H9 (cell line): ENCODE measurements at regions not wholly inside any gene's neighbourhood (a gene's known extent, or its start where the extent isn't known, plus 50 kb on each side); places are given as distances from the start of the nearest gene placed in this dataset.

ENCODE experiments used
- DNase-seq: peaks from one replicate; pipeline ENCODE4 v3.0.0-alpha.2; 2017
- H2AFZ ChIP-seq: one replicate; pipeline ENCODE4 v1.6.1; 2013; ENCODE audit warnings: mild to moderate bottlenecking, low read length, control low read depth, moderate library complexity
- H2AK5ac ChIP-seq: 2 replicates; pipeline ENCODE4 v1.6.1; 2013; ENCODE audit warnings: low read length, control low read depth, mixed read lengths; ENCODE audit not compliant: insufficient read length
- H2BK120ac ChIP-seq: one replicate; pipeline ENCODE4 v1.6.1; 2013; ENCODE audit warnings: low read depth, mild to moderate bottlenecking, low read length, control low read depth, inconsistent platforms; ENCODE audit not compliant: poor library complexity, severe bottlenecking
- H2BK12ac ChIP-seq: 2 replicates; pipeline ENCODE4 v1.6.1; 2013; ENCODE audit warnings: low read length, control low read depth, mixed read lengths, low read depth; ENCODE audit not compliant: insufficient read length
- H2BK15ac ChIP-seq: 2 replicates; pipeline ENCODE4 v1.6.1; 2013; ENCODE audit warnings: low read depth, low read length, control low read depth
- H2BK20ac ChIP-seq: one replicate; pipeline ENCODE4 v1.6.1; 2013; ENCODE audit warnings: low read depth, mild to moderate bottlenecking, low read length, control low read depth, inconsistent platforms; ENCODE audit not compliant: poor library complexity, severe bottlenecking
- H2BK5ac ChIP-seq: 2 replicates; pipeline ENCODE4 v1.6.1; 2013; ENCODE audit warnings: low read length, control low read depth, mixed read lengths; ENCODE audit not compliant: insufficient read length
- H3K14ac ChIP-seq: 2 replicates; pipeline ENCODE4 v1.6.1; 2013; ENCODE audit warnings: low read length, control low read depth; ENCODE audit not compliant: insufficient read depth
- H3K18ac ChIP-seq: 2 replicates; pipeline ENCODE4 v1.6.1; 2013; ENCODE audit warnings: low read depth, mild to moderate bottlenecking, mixed read lengths, low read length, control low read depth; ENCODE audit not compliant: insufficient read length
- H3K23ac ChIP-seq: 2 replicates; pipeline ENCODE4 v1.6.1; 2013; ENCODE audit warnings: low read length, control low read depth, mixed read lengths, low read depth; ENCODE audit not compliant: insufficient read length
- H3K23me2 ChIP-seq: 2 replicates; pipeline ENCODE4 v1.6.1; 2013; ENCODE audit warnings: low read depth, mild to moderate bottlenecking, mixed read lengths, low read length, control low read depth; ENCODE audit not compliant: insufficient read length, poor library complexity, severe bottlenecking
- H3K27ac ChIP-seq: 2 replicates; pipeline ENCODE4 v1.5.1; 2013; ENCODE audit warnings: low read length, control low read depth, mixed read lengths, low read depth; ENCODE audit not compliant: insufficient read length
- H3K27me3 ChIP-seq: 2 replicates; pipeline ENCODE4 v1.6.1; 2013; ENCODE audit warnings: low read length, control low read depth, inconsistent platforms; ENCODE audit not compliant: insufficient read depth
- H3K4ac ChIP-seq: 2 replicates; pipeline ENCODE4 v1.6.1; 2013; ENCODE audit warnings: low read depth, mild to moderate bottlenecking, control low read depth, inconsistent platforms, low read length, moderate library complexity
- H3K4me1 ChIP-seq: 2 replicates; pipeline ENCODE4 v1.6.1; 2013; ENCODE audit warnings: low read length, control low read depth, inconsistent platforms; ENCODE audit not compliant: insufficient read depth
- H3K4me2 ChIP-seq: 2 replicates; pipeline ENCODE4 v1.6.1; 2013; ENCODE audit warnings: low read length, control low read depth, mixed read lengths; ENCODE audit not compliant: insufficient read length, insufficient read depth
- H3K56ac ChIP-seq: 2 replicates; pipeline ENCODE4 v1.6.1; 2013; ENCODE audit warnings: low read depth, mild to moderate bottlenecking, mixed read lengths, low read length, control low read depth; ENCODE audit not compliant: insufficient read length
- H3K79me1 ChIP-seq: 2 replicates; pipeline ENCODE4 v1.6.1; 2013; ENCODE audit warnings: low read depth, mild to moderate bottlenecking, moderate library complexity, low read length, control low read depth, inconsistent platforms; ENCODE audit not compliant: insufficient read depth, poor library complexity, severe bottlenecking
- H3K79me2 ChIP-seq: 2 replicates; pipeline ENCODE4 v1.6.1; 2013; ENCODE audit warnings: low read length, control low read depth, inconsistent platforms; ENCODE audit not compliant: insufficient read depth
- H3K9ac ChIP-seq: 2 replicates; pipeline ENCODE4 v1.6.1; 2013; ENCODE audit warnings: low read length, control low read depth, mixed read lengths; ENCODE audit not compliant: insufficient read length; ENCODE audit errors: extremely low read depth
- H3K9me3 ChIP-seq: one replicate; pipeline ENCODE4 v1.6.1; 2013; ENCODE audit warnings: low read depth, low read length, inconsistent platforms; ENCODE audit not compliant: control insufficient read depth
- H3T11ph ChIP-seq: one replicate; pipeline ENCODE4 v1.6.1; 2013; ENCODE audit warnings: mild to moderate bottlenecking, low read length, control low read depth, inconsistent platforms
- H4K20me1 ChIP-seq: one replicate; pipeline ENCODE4 v1.6.1; 2013; ENCODE audit not compliant: control insufficient read depth, insufficient read length, insufficient read depth
- H4K5ac ChIP-seq: 2 replicates; pipeline ENCODE4 v1.6.1; 2013; ENCODE audit warnings: low read depth, mild to moderate bottlenecking, mixed read lengths, low read length, control low read depth; ENCODE audit not compliant: insufficient read length
- H4K8ac ChIP-seq: replicated peaks from 2 replicates; pipeline ENCODE4 v1.6.1; 2013; ENCODE audit warnings: low read length, control low read depth, mixed read lengths, low read depth; ENCODE audit not compliant: insufficient read length
- H4K91ac ChIP-seq: 2 replicates; pipeline ENCODE4 v1.6.1; 2013; ENCODE audit warnings: low read depth, mild to moderate bottlenecking, moderate library complexity, mixed read lengths, low read length, control low read depth; ENCODE audit not compliant: insufficient read length
- H3K27ac Mint-ChIP-seq, 3 experiments: 2 replicates in 2 of 3; 3 replicates in 1 of 3; pipeline ENCODE4 v1.8.0; 2020 to 2021; ENCODE audit warnings: mixed read lengths in 3 of 3, mild to moderate bottlenecking in 1 of 3, moderate library complexity in 1 of 3
- H3K27me3 Mint-ChIP-seq: 2 replicates; pipeline ENCODE4 v1.8.0; 2021; ENCODE audit warnings: low read depth, mild to moderate bottlenecking, moderate library complexity, mixed read lengths
- H3K36me3 Mint-ChIP-seq, 3 experiments: 2 replicates in 2 of 3; 3 replicates in 1 of 3; pipeline ENCODE4 v1.8.0; 2020 to 2021; ENCODE audit warnings: low read depth in 3 of 3, mixed read lengths in 3 of 3; ENCODE audit not compliant: insufficient read depth in 1 of 3
- H3K4me1 Mint-ChIP-seq, 2 experiments: 2 replicates each; pipeline ENCODE4 v1.8.0; 2020; ENCODE audit warnings: mixed read lengths in 2 of 2
- H3K4me3 Mint-ChIP-seq, 2 experiments: 2 replicates in 1 of 2; 3 replicates in 1 of 2; pipeline ENCODE4 v1.8.0; 2020 to 2021; ENCODE audit warnings: mild to moderate bottlenecking in 2 of 2, mixed read lengths in 2 of 2, moderate library complexity in 1 of 2
- H3K9me3 Mint-ChIP-seq, 2 experiments: 2 replicates in 1 of 2; 3 replicates in 1 of 2; pipeline ENCODE4 v1.8.0; 2020; ENCODE audit warnings: mild to moderate bottlenecking in 2 of 2, mixed read lengths in 2 of 2, moderate library complexity in 1 of 2
- WGBS: extraction: QIAGEN DNeasy Blood & Tissue Kit; methylation state at CpG from one replicate; pipeline ENCODE4 v1.1.7; 2013; ENCODE audit warnings: missing lambda C conversion rate, low lambda C conversion rate, mixed read lengths; ENCODE audit not compliant: insufficient read length; ENCODE audit errors: extremely low coverage; 5-methylcytosine and 5-hydroxymethylcytosine counted together
- TF ChIP-seq, protein P1 (sequence below): fragments of 200-600 bp; sonication (generic); conservative IDR thresholded peaks from 3 replicates; pipeline ENCODE4 v1.8.0; 2021; ENCODE audit warnings: antibody characterized with exemption, mild to moderate bottlenecking

DNA sequence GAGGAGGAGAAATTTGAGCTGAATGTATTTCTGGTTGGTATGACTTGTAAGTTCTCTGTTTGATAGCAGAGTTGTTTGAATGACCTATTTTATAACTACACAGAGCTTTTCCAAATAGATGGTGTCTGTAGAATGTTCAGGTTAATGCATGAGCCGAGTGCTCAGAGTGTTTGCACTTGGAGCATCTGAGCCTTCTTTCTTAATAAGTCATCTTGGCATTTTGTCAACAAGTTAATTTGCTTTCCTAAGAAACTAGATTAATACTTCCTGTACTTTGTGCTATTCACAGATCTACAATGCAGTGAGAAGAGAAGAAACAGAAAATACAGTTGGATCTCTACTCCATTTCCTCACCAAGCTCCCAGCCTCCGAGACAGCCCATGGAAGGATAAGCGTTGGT lies 138.2 kb downstream of the PLCE1 start:
- Histone ChIP-seq H3K79me2 (no peaks in the 10 kb centered on the region), H3K14ac (no peak overlapping the region), H3K9ac (no peak overlapping the region), H2BK5ac (no peak overlapping the region), H2BK120ac (no peak overlapping the region), H2BK12ac (no peak overlapping the region), H3K4me2 (no peak overlapping the region), H4K91ac (no peak overlapping the region), H3K4ac (no peak overlapping the region), H2BK20ac (no peak overlapping the region), H3K23me2 (no peaks in the 10 kb centered on the region), H2BK15ac (no peak overlapping the region), H4K20me1 (no peaks in the 10 kb centered on the region), H4K8ac (no peak overlapping the region), H3K56ac (no peak overlapping the region), H3K9me3 (no peaks in the 10 kb centered on the region), H3K79me1 (no peaks in the 10 kb centered on the region), H4K5ac (no peak overlapping the region), H3K23ac (no peak overlapping the region), H2AK5ac (no peak overlapping the region), H3T11ph (no peak overlapping the region), H2AFZ (no peak overlapping the region), H3K18ac (no peak overlapping the region), H3K27ac (no peak overlapping the region), H3K4me1 (no peaks in the 10 kb centered on the region), H3K27me3 (no peaks in the 10 kb centered on the region)
- no peak overlapping the region for H3K4me3 Mint-ChIP-seq
- H3K27ac Mint-ChIP-seq = no peak overlapping the region
- H3K36me3 Mint-ChIP-seq = no peaks in the 10 kb centered on the region
- no peaks in the 10 kb centered on the region; the same call in 1 of the 2 replicates for H3K27me3 Mint-ChIP-seq
- no CpG with 5 or more reads among the region's 3 CpGs for WGBS
- TF ChIP-seq, protein P1, sequence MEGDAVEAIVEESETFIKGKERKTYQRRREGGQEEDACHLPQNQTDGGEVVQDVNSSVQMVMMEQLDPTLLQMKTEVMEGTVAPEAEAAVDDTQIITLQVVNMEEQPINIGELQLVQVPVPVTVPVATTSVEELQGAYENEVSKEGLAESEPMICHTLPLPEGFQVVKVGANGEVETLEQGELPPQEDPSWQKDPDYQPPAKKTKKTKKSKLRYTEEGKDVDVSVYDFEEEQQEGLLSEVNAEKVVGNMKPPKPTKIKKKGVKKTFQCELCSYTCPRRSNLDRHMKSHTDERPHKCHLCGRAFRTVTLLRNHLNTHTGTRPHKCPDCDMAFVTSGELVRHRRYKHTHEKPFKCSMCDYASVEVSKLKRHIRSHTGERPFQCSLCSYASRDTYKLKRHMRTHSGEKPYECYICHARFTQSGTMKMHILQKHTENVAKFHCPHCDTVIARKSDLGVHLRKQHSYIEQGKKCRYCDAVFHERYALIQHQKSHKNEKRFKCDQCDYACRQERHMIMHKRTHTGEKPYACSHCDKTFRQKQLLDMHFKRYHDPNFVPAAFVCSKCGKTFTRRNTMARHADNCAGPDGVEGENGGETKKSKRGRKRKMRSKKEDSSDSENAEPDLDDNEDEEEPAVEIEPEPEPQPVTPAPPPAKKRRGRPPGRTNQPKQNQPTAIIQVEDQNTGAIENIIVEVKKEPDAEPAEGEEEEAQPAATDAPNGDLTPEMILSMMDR = no peak
- no peaks in the 10 kb centered on the region for H3K9me3 Mint-ChIP-seq
- no peak for DNase-seq
- peaks cover 3 to 5% of the 10 kb centered on the region in 2 experiments; a peak in 3 of 4 replicates for H3K4me1 Mint-ChIP-seq
